Kidney (tissue), 13 donors: ENCODE measurements at regions not wholly inside any gene's neighbourhood (a gene's known extent, or its start where the extent isn't known, plus 50 kb on each side); places are given as distances from the start of the nearest gene placed in this dataset.

ENCODE experiments used
- DNase-seq, 5 donors: peaks; one replicate each; pipeline ENCODE4 v3.0.0-alpha.2; 2013 to 2020
- FAIRE-seq: peaks from 2 replicates; lab custom pipeline; 2012; peaks lifted over from hg19 to GRCh38; lab: Jason Lieb, UNC
- H3K27ac ChIP-seq, 2 donors: one replicate each; pipeline ENCODE4 v1.7.0; 2013; ENCODE audit warnings: low read depth in 2 of 2, low read length in 2 of 2, inconsistent platforms in 1 of 2
- H3K27me3 ChIP-seq: one replicate; pipeline ENCODE4 v1.7.1; 2013; ENCODE audit warnings: low read length, inconsistent platforms; ENCODE audit not compliant: control insufficient read depth, insufficient read depth
- H3K36me3 ChIP-seq, 3 donors: one replicate each; pipeline versions ENCODE4 v1.7.0 to v1.7.1; 2013; ENCODE audit warnings: low read length in 3 of 3, control low read depth in 1 of 3, inconsistent platforms in 1 of 3; ENCODE audit not compliant: insufficient read depth in 3 of 3, control insufficient read depth in 2 of 3
- H3K4me1 ChIP-seq, 3 donors: one replicate each; pipeline versions ENCODE4 v1.7.0 to v1.7.1; 2013; ENCODE audit warnings: low read length in 3 of 3, inconsistent platforms in 1 of 3, low read depth in 1 of 3; ENCODE audit not compliant: control insufficient read depth in 2 of 3, insufficient read depth in 2 of 3
- H3K4me3 ChIP-seq, 3 donors: one replicate each; pipeline versions ENCODE4 v1.7.0 to v1.8.1; 2013; ENCODE audit warnings: low read length in 3 of 3, control low read depth in 1 of 3, inconsistent platforms in 1 of 3
- H3K9ac ChIP-seq, 3 donors: one replicate each; pipeline versions ENCODE4 v1.7.0 to v1.7.1; 2013; ENCODE audit warnings: low read length in 3 of 3, control low read depth in 1 of 3, inconsistent platforms in 1 of 3
- H3K9me3 ChIP-seq, 3 donors: one replicate each; pipeline versions ENCODE4 v1.7.0 to v1.7.1; 2013; ENCODE audit warnings: low read length in 3 of 3, control low read depth in 1 of 3, inconsistent platforms in 1 of 3; ENCODE audit not compliant: control insufficient read depth in 2 of 3, insufficient read depth in 1 of 3
- CTCF ChIP-seq: IDR thresholded peaks from 3 replicates; pipeline ENCODE4 v1.5.1; 2012; ENCODE audit warnings: mild to moderate bottlenecking, moderate library complexity, borderline replicate concordance; ENCODE audit not compliant: insufficient read depth; ENCODE audit errors: extremely low read depth
- intact Hi-C: fragments of 100-400 bp; cut with DNase I; formaldehyde crosslinking; loops from one replicate; pipeline ENCODE4 v1.11.1; 2022
- donor health status: control.
- donor health status: control.
- donor health status: control.
- donor health status: control.
- donor health status: control.
- donor health status: DM: yes; HTN: yes; CAD: no.
- donor health status: Normal renal cell carcinoma (clear cell type).

- Histone ChIP-seq H3K4me1 (no peaks in the 10 kb centered on the region), H3K36me3 (no peaks in the 10 kb centered on the region), H3K9ac (no peak overlapping the region), H3K9me3 (no peaks in the 10 kb centered on the region), H3K27ac (no peak overlapping the region), H3K4me3 (no peak overlapping the region), H3K27me3 (no peaks in the 10 kb centered on the region)
- DNase-seq (no peak), FAIRE-seq (no peak)
- intact Hi-C loops, result no loop called here
- TF ChIP-seq CTCF, result no peak
Measured at GRCh38 chr7:86942081-86942480, 117.4 kb downstream of the ELAPOR2 start.

GRCh38 chr7:86939197-86939814 lies 120.1 kb downstream of the ELAPOR2 start:
- FAIRE-seq, result peak; percentile 76
- Histone ChIP-seq H3K27ac (no peak overlapping the region), H3K9me3 (no peaks in the 10 kb centered on the region), H3K4me1 (no peaks in the 10 kb centered on the region), H3K27me3 (no peaks in the 10 kb centered on the region), H3K36me3 (no peaks in the 10 kb centered on the region), H3K4me3 (no peak overlapping the region), H3K9ac (no peak overlapping the region)
- peak in 3 of 5 donors; percentile 42 to 86 (median 81) for DNase-seq
- intact Hi-C loops, result no loop called here
- TF ChIP-seq CTCF, result peak; percentile 67

GRCh38 chr7:86937363-86937878 lies 122.0 kb downstream of the ELAPOR2 start:
- peak in 2 of 5 donors; percentile 19 to 20 for DNase-seq
- TF ChIP-seq CTCF, result no peak
- H3K4me1 ChIP-seq, result no peaks in the 10 kb centered on the region
- intact Hi-C loops, result no loop called here
- H3K4me3 ChIP-seq, result no peak overlapping the region
- H3K9me3 ChIP-seq, result no peaks in the 10 kb centered on the region
- no peak for FAIRE-seq
- H3K9ac ChIP-seq, result no peak overlapping the region
- no peaks in the 10 kb centered on the region for H3K36me3 ChIP-seq
- H3K27me3 ChIP-seq, result no peaks in the 10 kb centered on the region
- no peak overlapping the region for H3K27ac ChIP-seq
